ENCODE measurements at regions not wholly inside any gene's neighbourhood (a gene's known extent, or its start where the extent isn't known, plus 50 kb on each side); places are given as distances from the start of the nearest gene placed in this dataset.

- Histone ChIP-seq H3K4me2 (ENCODE audit: control insufficient read depth, insufficient read depth) (no peak overlapping the region), H2AFZ (ENCODE audit: control insufficient read depth, low read depth, low read length) (no peak overlapping the region), H3K27ac (ENCODE audit: control insufficient read depth, insufficient read depth) (no peak overlapping the region), H3K9ac (ENCODE audit: control insufficient read depth, insufficient read depth, low read length) (no peak overlapping the region), H3K27me3 (replicated peaks in 1 of 2; ENCODE audit: control insufficient read depth in 2 of 2, insufficient read depth in 2 of 2, low read length in 1 of 2) (no peaks in the 10 kb centered on the region), H3K79me2 (ENCODE audit: control insufficient read depth, insufficient read depth, low read length) (no peaks in the 10 kb centered on the region), H3K4me1 (ENCODE audit: control insufficient read depth, insufficient read depth, low read length) (no peaks in the 10 kb centered on the region), H3K4me3 (no peak overlapping the region), H4K20me1 (ENCODE audit: control insufficient read depth, insufficient read depth) (no peaks in the 10 kb centered on the region), H3K9me3 (replicated peaks; ENCODE audit: control insufficient read depth, insufficient read depth, low read length) (no peaks in the 10 kb centered on the region), H3K36me3 (ENCODE audit: control insufficient read depth in 2 of 2, insufficient read depth in 2 of 2, low read length in 1 of 2) (no peaks in the 10 kb centered on the region)
- SMC1A ChIA-PET (ENCODE audit: uncharacterized antibody, unreplicated experiment) = no interaction called here
- ATAC-seq = no peak
- CTCF ChIA-PET = no interaction called here
- no peak for FAIRE-seq
- RAD21 ChIA-PET (ENCODE audit: unreplicated experiment) = no interaction called here
- in situ Hi-C loops (cut with MboI) = no loop called here
- no TSS peak for BruUV-seq (replicated peaks)
- TF ChIP-seq POLR2AphosphoS2 (IDR thresholded peaks at IDR 0.05; ENCODE audit: low read depth, low read length) (no peak), CEBPB (IDR thresholded peaks at IDR 0.05; ENCODE audit: borderline replicate concordance in 1 of 2, low read depth in 2 of 2, low read length in 2 of 2) (no peak)
- POLR2A ChIA-PET = no interaction called here
- no peak for DNase-seq (ENCODE audit: low read depth, low spot score)
- intact Hi-C loops (cut with micrococcal nuclease; ENCODE audit: unreplicated experiment) = no loop called here
- WGBS (ENCODE audit: insufficient coverage, insufficient replicate concordance, low lambda C conversion rate, missing lambda C conversion rate) = 22% methylated on average over 6 of the region's 6 CpGs
Measured at GRCh38 chr2:123762221-123762620, 262.9 kb upstream of the CNTNAP5 start.

GRCh38 chr2:123768233-123768632 is 256.9 kb upstream of the CNTNAP5 start:
- no peak overlapping the region for H3K9ac ChIP-seq (ENCODE audit: control insufficient read depth, insufficient read depth, low read length)
- H3K4me3 ChIP-seq = no peak overlapping the region
- in situ Hi-C loops (cut with MboI) = no loop called here
- intact Hi-C loops (cut with micrococcal nuclease; ENCODE audit: unreplicated experiment) = no loop called here
- ChIA-PET RAD21 (ENCODE audit: unreplicated experiment) (no interaction called here), CTCF (interaction anchor here (0.6 kb wide), 2 partner anchors 154 to 1635 kb away, joined by 3 read pairs; no protein-coding TSS in a partner anchor), SMC1A (ENCODE audit: uncharacterized antibody, unreplicated experiment) (no interaction called here), POLR2A (no interaction called here)
- TF ChIP-seq SMAD5 (IDR thresholded peaks at IDR 0.05; ENCODE audit: low read depth) (no peak), ATF7 (IDR thresholded peaks at IDR 0.05; ENCODE audit: low read depth) (no peak)
- no peaks in the 10 kb centered on the region for H3K9me3 ChIP-seq (replicated peaks; ENCODE audit: control insufficient read depth, insufficient read depth, low read length)
- no peak overlapping the region for H2AFZ ChIP-seq (ENCODE audit: control insufficient read depth, low read depth, low read length)
- H3K79me2 ChIP-seq (ENCODE audit: control insufficient read depth, insufficient read depth, low read length) = no peaks in the 10 kb centered on the region
- no peaks in the 10 kb centered on the region for H3K4me1 ChIP-seq (ENCODE audit: control insufficient read depth, insufficient read depth, low read length)
- H3K27ac ChIP-seq (ENCODE audit: control insufficient read depth, insufficient read depth) = no peak overlapping the region
- 0% methylated on average over 2 of the region's 2 CpGs for WGBS (ENCODE audit: insufficient coverage, insufficient replicate concordance, low lambda C conversion rate, missing lambda C conversion rate)
- BruUV-seq (replicated peaks) = no TSS peak
- FAIRE-seq (no peak), ATAC-seq (no peak), DNase-seq (ENCODE audit: low read depth, low spot score) (no peak)
- no peaks in the 10 kb centered on the region for H3K36me3 ChIP-seq (ENCODE audit: control insufficient read depth in 2 of 2, insufficient read depth in 2 of 2, low read length in 1 of 2)
- no peaks in the 10 kb centered on the region for H3K27me3 ChIP-seq (replicated peaks in 1 of 2; ENCODE audit: control insufficient read depth in 2 of 2, insufficient read depth in 2 of 2, low read length in 1 of 2)
- H3K4me2 ChIP-seq (ENCODE audit: control insufficient read depth, insufficient read depth) = no peak overlapping the region
- H4K20me1 ChIP-seq (ENCODE audit: control insufficient read depth, insufficient read depth) = no peaks in the 10 kb centered on the region
